Mesendoderm (in vitro differentiated cells): ENCODE measurements at regions not wholly inside any gene's neighbourhood (a gene's known extent, or its start where the extent isn't known, plus 50 kb on each side); places are given as distances from the start of the nearest gene placed in this dataset.

Experiments
- DNase-seq: peaks from one replicate; pipeline ENCODE4 v3.0.0; 2013
- H2AK5ac ChIP-seq: 2 replicates; pipeline ENCODE4 v1.6.1; 2013; ENCODE audit warnings: low read length, inconsistent platforms
- H2BK120ac ChIP-seq: 2 replicates; pipeline ENCODE4 v1.6.1; 2013; ENCODE audit warnings: low read depth, mild to moderate bottlenecking, low read length, moderate library complexity, mixed read lengths
- H2BK15ac ChIP-seq: replicated peaks from 2 replicates; pipeline ENCODE4 v1.6.1; 2013; ENCODE audit warnings: low read depth, mild to moderate bottlenecking, moderate library complexity
- H2BK5ac ChIP-seq: 2 replicates; pipeline ENCODE4 v1.6.1; 2013; ENCODE audit warnings: low read length, inconsistent platforms
- H3K18ac ChIP-seq: 2 replicates; pipeline ENCODE4 v1.6.1; 2013; ENCODE audit warnings: mild to moderate bottlenecking, low read length, mixed read lengths
- H3K23ac ChIP-seq: one replicate; pipeline ENCODE4 v1.6.1; 2013; ENCODE audit warnings: low read length
- H3K27ac ChIP-seq: 2 replicates; pipeline ENCODE4 v1.5.1; 2013; ENCODE audit warnings: low read depth, mild to moderate bottlenecking, inconsistent platforms, low read length, moderate library complexity
- H3K27me3 ChIP-seq: 2 replicates; pipeline ENCODE4 v1.6.1; 2013; ENCODE audit warnings: low read length, control low read depth, mild to moderate bottlenecking, inconsistent platforms; ENCODE audit not compliant: insufficient read depth, poor library complexity
- H3K36me3 ChIP-seq: 2 replicates; pipeline ENCODE4 v1.6.1; 2013; ENCODE audit warnings: low read length, inconsistent platforms; ENCODE audit not compliant: control insufficient read depth, insufficient read depth
- H3K4ac ChIP-seq: one replicate; pipeline ENCODE4 v1.6.1; 2013; ENCODE audit warnings: low read depth, mild to moderate bottlenecking, low read length, moderate library complexity
- H3K4me1 ChIP-seq: 2 replicates; pipeline ENCODE4 v1.6.1; 2013; ENCODE audit warnings: low read depth, low read length, inconsistent platforms; ENCODE audit not compliant: control insufficient read depth
- H3K4me2 ChIP-seq: 2 replicates; pipeline ENCODE4 v1.6.1; 2013; ENCODE audit warnings: low read length
- H3K4me3 ChIP-seq: 2 replicates; pipeline ENCODE4 v1.5.1; 2013; ENCODE audit warnings: mild to moderate bottlenecking, low read length
- H3K56ac ChIP-seq: one replicate; pipeline ENCODE4 v1.6.1; 2013; ENCODE audit warnings: low read length
- H3K79me1 ChIP-seq: 2 replicates; pipeline ENCODE4 v1.6.1; 2013; ENCODE audit warnings: low read length, inconsistent platforms
- H3K79me2 ChIP-seq: 2 replicates; pipeline ENCODE4 v1.6.1; 2013; ENCODE audit warnings: mild to moderate bottlenecking, low read length; ENCODE audit not compliant: control insufficient read depth, insufficient read depth
- H3K9ac ChIP-seq: 2 replicates; pipeline ENCODE4 v1.6.1; 2013; ENCODE audit warnings: low read length, inconsistent platforms
- H4K5ac ChIP-seq: one replicate; pipeline ENCODE4 v1.6.1; 2013; ENCODE audit warnings: low read length
- H4K8ac ChIP-seq: one replicate; pipeline ENCODE4 v1.6.1; 2013; ENCODE audit warnings: low read depth, mild to moderate bottlenecking, control low read depth, low read length, moderate library complexity
- WGBS: extraction: QIAGEN DNeasy Blood & Tissue Kit; methylation state at CpG from one replicate; pipeline ENCODE4 v1.1.7; 2013; ENCODE audit warnings: low lambda C conversion rate, missing lambda C conversion rate; ENCODE audit not compliant: insufficient coverage; ENCODE audit errors: extremely low coverage; 5-methylcytosine and 5-hydroxymethylcytosine counted together

- Histone ChIP-seq H3K79me2 (no peaks in the 10 kb centered on the region), H3K27me3 (no peaks in the 10 kb centered on the region), H3K18ac (no peak overlapping the region), H3K56ac (no peak overlapping the region), H2BK120ac (no peak overlapping the region), H3K4ac (no peak overlapping the region), H2BK15ac (no peak overlapping the region), H2AK5ac (no peak overlapping the region), H3K9ac (no peak overlapping the region), H3K27ac (no peak overlapping the region), H3K4me2 (no peak overlapping the region), H3K79me1 (no peaks in the 10 kb centered on the region), H4K5ac (no peak overlapping the region), H3K4me3 (no peak overlapping the region), H3K36me3 (no peaks in the 10 kb centered on the region), H3K4me1 (no peaks in the 10 kb centered on the region), H2BK5ac (no peak overlapping the region), H4K8ac (no peak overlapping the region), H3K23ac (no peak overlapping the region)
- no CpG with 5 or more reads among the region's 7 CpGs for WGBS
- no peak for DNase-seq
Observed at GRCh38 chr20:60316476-60317158, 358.4 kb downstream of the CDH26 start.

DNA sequence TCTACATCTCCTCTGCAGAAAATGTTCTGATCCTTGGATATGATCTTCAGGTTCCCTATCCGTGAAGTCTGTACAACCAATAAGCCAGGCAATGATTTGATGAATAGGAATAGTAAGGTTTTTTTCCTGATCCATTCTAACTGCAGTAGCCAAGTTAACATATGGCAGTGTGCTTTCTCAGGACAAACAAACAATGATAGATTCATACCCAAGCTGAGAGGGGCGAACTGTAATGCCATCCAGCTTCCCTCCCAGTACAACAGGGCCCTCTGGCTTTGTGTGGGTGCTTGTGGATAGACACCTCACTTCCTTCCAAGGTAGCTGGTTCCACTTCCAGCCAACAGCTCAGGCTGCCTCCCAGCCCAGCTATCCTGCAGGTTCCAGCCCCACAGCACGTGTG, 359.2 kb downstream of the CDH26 start:
- Histone ChIP-seq H2BK15ac (no peak overlapping the region), H3K36me3 (no peaks in the 10 kb centered on the region), H3K79me1 (no peaks in the 10 kb centered on the region), H2BK5ac (no peak overlapping the region), H3K27me3 (no peaks in the 10 kb centered on the region), H3K18ac (no peak overlapping the region), H3K4me2 (no peak overlapping the region), H3K4ac (no peak overlapping the region), H3K4me1 (no peaks in the 10 kb centered on the region), H3K4me3 (no peak overlapping the region), H3K79me2 (no peaks in the 10 kb centered on the region), H3K9ac (no peak overlapping the region), H3K56ac (no peak overlapping the region), H2BK120ac (no peak overlapping the region), H4K5ac (no peak overlapping the region), H3K27ac (no peak overlapping the region), H4K8ac (no peak overlapping the region), H2AK5ac (no peak overlapping the region), H3K23ac (no peak overlapping the region)
- no CpG with 5 or more reads among the region's 3 CpGs for WGBS
- DNase-seq: no peak

- H2AK5ac ChIP-seq: no peak overlapping the region
- H4K8ac ChIP-seq: no peak overlapping the region
- H3K27me3 ChIP-seq: no peaks in the 10 kb centered on the region
- no peak overlapping the region for H3K18ac ChIP-seq
- no peak overlapping the region for H2BK120ac ChIP-seq
- no peak overlapping the region for H2BK15ac ChIP-seq
- no peak overlapping the region for H2BK5ac ChIP-seq
- no peak overlapping the region for H4K5ac ChIP-seq
- no peak overlapping the region for H3K4ac ChIP-seq
- WGBS: no CpG with 5 or more reads among the region's 3 CpGs
- no peak overlapping the region for H3K4me2 ChIP-seq
- H3K36me3 ChIP-seq: no peaks in the 10 kb centered on the region
- DNase-seq: no peak
- H3K4me3 ChIP-seq: no peak overlapping the region
- no peak overlapping the region for H3K9ac ChIP-seq
- H3K27ac ChIP-seq: no peak overlapping the region
- H3K4me1 ChIP-seq: no peaks in the 10 kb centered on the region
- no peaks in the 10 kb centered on the region for H3K79me2 ChIP-seq
- H3K56ac ChIP-seq: no peak overlapping the region
- no peak overlapping the region for H3K23ac ChIP-seq
- no peaks in the 10 kb centered on the region for H3K79me1 ChIP-seq
Observed at GRCh38 chr20:60321601-60322000, 363.4 kb downstream of the CDH26 start.

DNA sequence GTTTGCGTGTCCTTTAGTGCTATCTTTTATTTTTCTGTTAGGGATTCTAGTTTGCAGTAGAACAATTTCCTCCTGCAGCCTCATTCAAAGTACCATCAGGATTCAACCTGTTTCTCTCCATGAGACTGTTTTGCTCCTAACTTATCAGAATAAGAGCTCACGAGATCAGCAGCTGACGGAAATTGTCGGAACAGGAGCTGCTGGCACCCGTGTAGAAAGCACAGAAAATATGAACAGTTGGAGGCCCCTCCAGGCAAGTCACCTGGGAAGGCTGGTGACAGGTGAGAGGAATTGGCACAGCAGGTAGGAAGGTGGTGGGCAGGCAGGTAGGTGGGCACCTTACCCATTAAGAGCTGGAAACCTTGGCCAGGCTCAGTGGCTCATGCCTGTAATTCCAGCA, 368.6 kb downstream of the CDH26 start:
- no peak overlapping the region for H3K4ac ChIP-seq
- no peak overlapping the region for H2BK15ac ChIP-seq
- DNase-seq: no peak
- no peaks in the 10 kb centered on the region for H3K27me3 ChIP-seq
- H3K18ac ChIP-seq: no peak overlapping the region
- no peak overlapping the region for H4K5ac ChIP-seq
- no peak overlapping the region for H4K8ac ChIP-seq
- H3K23ac ChIP-seq: no peak overlapping the region
- no peaks in the 10 kb centered on the region for H3K36me3 ChIP-seq
- no peaks in the 10 kb centered on the region for H3K4me1 ChIP-seq
- H3K4me2 ChIP-seq: no peak overlapping the region
- no CpG with 5 or more reads among the region's 5 CpGs for WGBS
- no peak overlapping the region for H2BK120ac ChIP-seq
- H3K27ac ChIP-seq: no peak overlapping the region
- H3K79me2 ChIP-seq: no peaks in the 10 kb centered on the region
- no peak overlapping the region for H2AK5ac ChIP-seq
- no peak overlapping the region for H2BK5ac ChIP-seq
- no peaks in the 10 kb centered on the region for H3K79me1 ChIP-seq
- no peak overlapping the region for H3K56ac ChIP-seq
- no peak overlapping the region for H3K9ac ChIP-seq
- H3K4me3 ChIP-seq: no peak overlapping the region

GRCh38 chr20:60327971-60328660, 369.9 kb downstream of the CDH26 start:
- Histone ChIP-seq H3K36me3 (no peaks in the 10 kb centered on the region), H2AK5ac (no peak overlapping the region), H3K23ac (no peak overlapping the region), H3K9ac (no peak overlapping the region), H2BK5ac (no peak overlapping the region), H3K56ac (no peak overlapping the region), H3K18ac (no peak overlapping the region), H3K27me3 (no peaks in the 10 kb centered on the region), H3K79me2 (no peaks in the 10 kb centered on the region), H4K8ac (no peak overlapping the region), H4K5ac (no peak overlapping the region), H3K79me1 (no peaks in the 10 kb centered on the region), H2BK15ac (no peak overlapping the region), H3K4me3 (no peak overlapping the region), H3K4me1 (no peaks in the 10 kb centered on the region), H3K27ac (no peak overlapping the region), H2BK120ac (no peak overlapping the region), H3K4ac (no peak overlapping the region), H3K4me2 (no peak overlapping the region)
- WGBS: no CpG with 5 or more reads among the region's 4 CpGs
- no peak for DNase-seq

- Histone ChIP-seq H2BK120ac (no peak overlapping the region), H3K18ac (no peak overlapping the region), H3K23ac (no peak overlapping the region)
Observed at GRCh38 chr20:60330461-60330860, 372.2 kb downstream of the CDH26 start.

More at GRCh38 chr20:60330461-60330860, 372.2 kb downstream of the CDH26 start:
- Histone ChIP-seq H3K4me2 (no peak overlapping the region), H2AK5ac (no peak overlapping the region), H3K56ac (no peak overlapping the region), H3K4me3 (no peak overlapping the region), H3K79me2 (no peaks in the 10 kb centered on the region), H3K9ac (no peak overlapping the region), H4K5ac (no peak overlapping the region), H2BK5ac (no peak overlapping the region), H3K27me3 (no peaks in the 10 kb centered on the region), H3K36me3 (no peaks in the 10 kb centered on the region), H3K27ac (no peak overlapping the region), H3K79me1 (no peaks in the 10 kb centered on the region), H2BK15ac (no peak overlapping the region), H4K8ac (no peak overlapping the region), H3K4ac (no peak overlapping the region), H3K4me1 (no peaks in the 10 kb centered on the region)
- WGBS: no CpG with 5 or more reads among the region's 3 CpGs
- no peak for DNase-seq
